PFSK-1 (cell line): ENCODE measurements at regions not wholly inside any gene's neighbourhood (a gene's known extent, or its start where the extent isn't known, plus 50 kb on each side); places are given as distances from the start of the nearest gene placed in this dataset.

Experiments
- FOXP2 ChIP-seq: optimal IDR thresholded peaks from 2 replicates; pipeline ENCODE3; 2011; ENCODE audit warnings: borderline replicate concordance, control low read depth, inconsistent platforms; ENCODE audit not compliant: insufficient read depth; ENCODE audit errors: extremely low read length, extremely low read depth
- POLR2AphosphoS5 ChIP-seq: IDR thresholded peaks from 2 replicates; pipeline ENCODE4 v1.6.1; 2012; ENCODE audit warnings: low read depth, mild to moderate bottlenecking, control low read depth, low read length, moderate library complexity
- SIN3A ChIP-seq: IDR thresholded peaks from 2 replicates; pipeline ENCODE4 v1.6.1; 2012; ENCODE audit warnings: mild to moderate bottlenecking, low read length, moderate library complexity, borderline replicate concordance; ENCODE audit not compliant: insufficient read depth
- TAF1 ChIP-seq: IDR thresholded peaks from 2 replicates; pipeline ENCODE4 v1.6.1; 2012; ENCODE audit warnings: low read length, control low read depth, borderline replicate concordance; ENCODE audit not compliant: insufficient read depth
- TF ChIP-seq, protein P1 (sequence below), 2 experiments: IDR thresholded peaks; 2 replicates each; pipeline versions ENCODE4 v1.6.1 to v1.8.0; 2011 to 2012; ENCODE audit warnings: low read depth in 2 of 2, low read length in 2 of 2, control low read depth in 1 of 2, inconsistent platforms in 1 of 2, mild to moderate bottlenecking in 1 of 2, moderate library complexity in 1 of 2; ENCODE audit not compliant: insufficient read depth in 1 of 2

DNA sequence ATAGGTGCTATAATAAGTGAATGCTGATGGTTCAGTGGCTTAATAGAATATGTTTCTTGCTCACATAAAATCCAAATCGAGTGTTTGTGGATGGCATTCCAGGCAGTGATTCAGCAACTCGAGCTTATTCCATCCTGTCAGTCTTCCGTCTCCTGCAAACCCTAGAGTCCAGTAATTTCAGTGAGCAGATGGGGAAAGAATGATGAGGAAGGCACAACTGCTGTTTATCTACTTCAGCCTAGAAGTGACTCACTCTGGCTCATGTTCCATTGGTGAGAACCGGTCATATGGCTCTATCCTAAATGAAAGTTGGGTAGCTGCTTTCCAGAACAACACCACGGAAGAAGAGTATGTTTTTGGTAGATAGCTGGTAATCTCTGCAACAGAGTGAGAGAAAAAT lies 421.8 kb upstream of the PDE3A start:
- no peak for TF ChIP-seq FOXP2
- peak; percentile 67; the same call in 1 of the 2 replicates for TF ChIP-seq TAF1
- TF ChIP-seq, protein P1, sequence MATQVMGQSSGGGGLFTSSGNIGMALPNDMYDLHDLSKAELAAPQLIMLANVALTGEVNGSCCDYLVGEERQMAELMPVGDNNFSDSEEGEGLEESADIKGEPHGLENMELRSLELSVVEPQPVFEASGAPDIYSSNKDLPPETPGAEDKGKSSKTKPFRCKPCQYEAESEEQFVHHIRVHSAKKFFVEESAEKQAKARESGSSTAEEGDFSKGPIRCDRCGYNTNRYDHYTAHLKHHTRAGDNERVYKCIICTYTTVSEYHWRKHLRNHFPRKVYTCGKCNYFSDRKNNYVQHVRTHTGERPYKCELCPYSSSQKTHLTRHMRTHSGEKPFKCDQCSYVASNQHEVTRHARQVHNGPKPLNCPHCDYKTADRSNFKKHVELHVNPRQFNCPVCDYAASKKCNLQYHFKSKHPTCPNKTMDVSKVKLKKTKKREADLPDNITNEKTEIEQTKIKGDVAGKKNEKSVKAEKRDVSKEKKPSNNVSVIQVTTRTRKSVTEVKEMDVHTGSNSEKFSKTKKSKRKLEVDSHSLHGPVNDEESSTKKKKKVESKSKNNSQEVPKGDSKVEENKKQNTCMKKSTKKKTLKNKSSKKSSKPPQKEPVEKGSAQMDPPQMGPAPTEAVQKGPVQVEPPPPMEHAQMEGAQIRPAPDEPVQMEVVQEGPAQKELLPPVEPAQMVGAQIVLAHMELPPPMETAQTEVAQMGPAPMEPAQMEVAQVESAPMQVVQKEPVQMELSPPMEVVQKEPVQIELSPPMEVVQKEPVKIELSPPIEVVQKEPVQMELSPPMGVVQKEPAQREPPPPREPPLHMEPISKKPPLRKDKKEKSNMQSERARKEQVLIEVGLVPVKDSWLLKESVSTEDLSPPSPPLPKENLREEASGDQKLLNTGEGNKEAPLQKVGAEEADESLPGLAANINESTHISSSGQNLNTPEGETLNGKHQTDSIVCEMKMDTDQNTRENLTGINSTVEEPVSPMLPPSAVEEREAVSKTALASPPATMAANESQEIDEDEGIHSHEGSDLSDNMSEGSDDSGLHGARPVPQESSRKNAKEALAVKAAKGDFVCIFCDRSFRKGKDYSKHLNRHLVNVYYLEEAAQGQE (IDR thresholded peaks at IDR 0.05; ENCODE audit: insufficient read depth in 1 of 2, low read depth in 2 of 2, low read length in 2 of 2), result 0 out of 4 replicates have a peak, but pooled peaks of 1 of the 2 experiments have one; percentile 8
- no peak for TF ChIP-seq SIN3A
- TF ChIP-seq POLR2AphosphoS5, result peak; percentile 55

DNA sequence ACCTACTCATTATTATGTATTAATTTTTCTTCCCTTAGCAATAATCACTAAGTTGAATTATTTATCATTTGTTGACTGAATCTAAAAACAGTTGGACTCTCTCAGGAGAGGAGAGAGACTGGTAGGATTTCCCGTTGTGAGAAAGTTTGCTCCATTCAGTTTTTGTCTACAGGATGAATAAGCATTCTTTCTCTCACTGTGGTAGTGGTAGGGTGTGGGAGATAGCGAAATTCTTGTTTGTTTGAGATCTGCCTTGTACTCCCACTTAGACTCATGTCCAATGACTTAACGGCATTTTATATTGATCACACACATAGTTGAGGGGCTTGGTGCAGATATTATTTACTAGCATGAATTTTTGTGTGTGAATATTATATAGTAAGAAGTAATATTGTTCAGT lies 421.0 kb upstream of the PDE3A start:
- TF ChIP-seq FOXP2 (no peak), SIN3A (no peak), POLR2AphosphoS5 (no peak)
- TF ChIP-seq, protein P1 (IDR thresholded peaks at IDR 0.05; ENCODE audit: insufficient read depth in 1 of 2, low read depth in 2 of 2, low read length in 2 of 2), result no peak

DNA sequence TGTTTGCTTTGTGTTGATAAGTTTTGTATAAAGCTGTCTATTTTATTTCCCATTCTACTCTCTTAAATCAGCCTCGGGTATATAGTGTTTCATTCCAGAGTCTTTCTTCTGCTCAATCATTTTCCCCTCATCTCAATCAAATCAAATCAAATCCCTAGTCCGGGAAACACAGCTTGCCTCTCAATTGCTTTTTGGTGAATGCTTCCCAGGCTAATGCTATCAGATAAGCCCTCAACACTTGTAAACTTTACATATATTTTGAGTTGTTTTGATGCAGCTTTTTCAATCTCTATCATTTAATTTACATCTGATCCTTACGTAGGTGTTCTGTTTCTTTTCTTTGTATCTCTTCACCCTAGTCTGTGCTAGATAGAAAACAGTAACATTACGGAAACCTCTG lies 416.7 kb upstream of the PDE3A start:
- TF ChIP-seq FOXP2 (no peak), SIN3A (no peak), POLR2AphosphoS5 (no peak), TAF1 (no peak)
- TF ChIP-seq, protein P1 (IDR thresholded peaks at IDR 0.05; ENCODE audit: insufficient read depth in 1 of 2, low read depth in 2 of 2, low read length in 2 of 2), result no peak

- TF ChIP-seq FOXP2 (no peak), TAF1 (no peak), POLR2AphosphoS5 (no peak), SIN3A (no peak)
- TF ChIP-seq, protein P1 (IDR thresholded peaks at IDR 0.05; ENCODE audit: insufficient read depth in 1 of 2, low read depth in 2 of 2, low read length in 2 of 2), result no peak
These were observed 414.6 kb upstream of the PDE3A start for GRCh38 chr12:19953734-19954133.

- TF ChIP-seq FOXP2 (no peak), TAF1 (no peak), SIN3A (no peak), POLR2AphosphoS5 (no peak)
- TF ChIP-seq, protein P1 (IDR thresholded peaks at IDR 0.05; ENCODE audit: insufficient read depth in 1 of 2, low read depth in 2 of 2, low read length in 2 of 2), result no peak
These were observed 414.2 kb upstream of the PDE3A start for GRCh38 chr12:19954163-19954562.
